HG02981 (cell line): ENCODE measurements at regions not wholly inside any gene's neighbourhood (a gene's known extent, or its start where the extent isn't known, plus 50 kb on each side); places are given as distances from the start of the nearest gene placed in this dataset.

Experiments used
- ATAC-seq: cut with Tn5 transposase; IDR thresholded peaks from one replicate; pipeline ENCODE4 v1.9.1; 2021; ENCODE audit warnings: mild to moderate bottlenecking, moderate library complexity; ENCODE audit not compliant: unreplicated experiment

- ATAC-seq = no peak
These were observed 1138.5 kb downstream of the CDH11 start for GRCh38 chr16:63983401-63983800.

- ATAC-seq = no peak
These were observed 1139.1 kb downstream of the CDH11 start for GRCh38 chr16:63982741-63983140.

- ATAC-seq = no peak
These were observed 1139.8 kb downstream of the CDH11 start for GRCh38 chr16:63982110-63982509.

GRCh38 chr16:63981639-63982038, 1140.2 kb downstream of the CDH11 start:
- no peak for ATAC-seq

- ATAC-seq = no peak
These were observed 1141.1 kb downstream of the CDH11 start for GRCh38 chr16:63980763-63981162.

- no peak for ATAC-seq
These were observed 1143.6 kb downstream of the CDH11 start for GRCh38 chr16:63978240-63978639.

GRCh38 chr16:63976345-63976744, 1145.5 kb downstream of the CDH11 start:
- ATAC-seq = no peak

GRCh38 chr16:63975669-63976068, 1146.2 kb downstream of the CDH11 start:
- no peak for ATAC-seq

- no peak for ATAC-seq
These were observed 1153.9 kb downstream of the CDH11 start for GRCh38 chr16:63967966-63968365.

GRCh38 chr16:63960321-63960720, 1161.5 kb downstream of the CDH11 start:
- no peak for ATAC-seq

GRCh38 chr16:63947022-63947421, 1174.8 kb downstream of the CDH11 start:
- ATAC-seq = no peak

GRCh38 chr16:63945806-63946205, 1176.1 kb downstream of the CDH11 start:
- no peak for ATAC-seq

- no peak for ATAC-seq
These were observed 1178.3 kb downstream of the CDH11 start for GRCh38 chr16:63943566-63943965.

- ATAC-seq = no peak
These were observed 1183.2 kb downstream of the CDH11 start for GRCh38 chr16:63938661-63939060.

GRCh38 chr16:63933841-63934240, 1188.0 kb downstream of the CDH11 start:
- no peak for ATAC-seq

- ATAC-seq = no peak
These were observed 1193.4 kb downstream of the CDH11 start for GRCh38 chr16:63928421-63928820.

GRCh38 chr16:63925221-63925620, 1196.6 kb downstream of the CDH11 start:
- ATAC-seq = no peak

- ATAC-seq = no peak
These were observed 1199.3 kb downstream of the CDH11 start for GRCh38 chr16:63922560-63922959.

GRCh38 chr16:63921737-63922295, 1200.0 kb downstream of the CDH11 start:
- ATAC-seq = no peak

GRCh38 chr16:63913290-63913689, 1208.6 kb downstream of the CDH11 start:
- ATAC-seq = no peak

- ATAC-seq = no peak
These were observed 1214.6 kb downstream of the CDH11 start for GRCh38 chr16:63907251-63907650.

GRCh38 chr16:63904930-63905329, 1216.9 kb downstream of the CDH11 start:
- ATAC-seq = no peak

GRCh38 chr16:63904182-63904581, 1217.7 kb downstream of the CDH11 start:
- no peak for ATAC-seq
